ENCODE measurements at regions not wholly inside any gene's neighbourhood (a gene's known extent, or its start where the extent isn't known, plus 50 kb on each side); places are given as distances from the start of the nearest gene placed in this dataset.

DNA sequence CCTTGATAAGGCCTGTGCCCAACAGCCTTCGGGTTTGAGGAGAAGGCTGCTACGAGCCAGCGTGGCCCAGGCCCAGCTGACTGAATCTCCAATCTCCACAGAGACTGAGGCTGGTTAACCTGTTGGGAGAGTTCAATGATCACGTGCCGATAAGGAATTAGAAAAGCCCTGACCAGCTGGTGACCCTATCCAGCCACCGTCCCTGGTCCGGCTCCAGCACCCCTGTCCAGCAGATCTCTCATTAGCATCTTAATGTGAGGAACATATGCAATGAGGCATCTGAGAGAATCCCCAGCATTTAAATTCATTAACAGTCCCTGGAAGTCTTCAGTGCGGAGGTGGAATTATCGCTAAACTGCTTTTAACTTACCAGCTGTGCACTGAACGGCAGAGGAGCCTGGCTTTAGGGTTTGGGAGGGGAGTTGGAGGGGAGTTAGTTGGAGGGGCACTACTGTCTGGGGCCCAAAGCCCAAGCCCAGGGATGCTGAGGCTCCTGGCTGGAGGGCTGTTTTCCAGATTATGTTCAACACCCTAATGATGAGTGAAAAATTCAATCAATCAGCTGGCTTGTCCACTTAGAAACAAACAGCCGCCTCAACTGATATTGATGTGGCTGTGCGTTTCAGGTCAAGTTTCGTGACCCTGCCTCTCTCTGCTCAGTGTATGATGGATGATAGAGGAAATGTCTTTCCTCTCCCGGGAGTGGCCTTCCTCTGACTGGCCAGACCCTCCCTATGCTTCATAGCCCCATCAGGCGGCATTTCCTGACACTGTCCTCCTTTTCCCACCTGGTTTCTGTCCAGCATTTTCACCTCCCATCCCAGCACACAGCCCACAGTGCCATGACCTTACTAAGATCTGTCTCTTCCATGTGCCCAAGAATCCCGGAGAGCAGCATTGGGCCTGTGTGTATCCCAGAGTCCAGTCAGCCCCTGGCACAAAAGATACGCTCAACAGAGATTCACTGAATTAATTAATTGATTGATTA, 184.5 kb downstream of the CCT6B start:
- Mint-ChIP-seq H3K4me3 (no peak overlapping the region), H3K9me3 (no peaks in the 10 kb centered on the region), H3K27ac (no peak overlapping the region), H3K36me3 (no peaks in the 10 kb centered on the region), H3K4me1 (no peaks in the 10 kb centered on the region), H3K27me3 (peaks cover 34 to 36% of the 10 kb centered on the region in 2 donors)
- DNase-seq, result no peak
- ATAC-seq (replicated peaks), result no peak

GRCh38 chr17:34773036-34773435, 188.2 kb downstream of the CCT6B start:
- no peaks in the 10 kb centered on the region for H3K36me3 Mint-ChIP-seq
- peaks cover 21 to 35% of the 10 kb centered on the region in 2 donors for H3K27me3 Mint-ChIP-seq
- ATAC-seq (replicated peaks), result no peak
- no peak overlapping the region for H3K4me3 Mint-ChIP-seq
- no peak for DNase-seq
- no peak overlapping the region for H3K27ac Mint-ChIP-seq
- H3K9me3 Mint-ChIP-seq, result no peaks in the 10 kb centered on the region
- peaks cover 0 to 2% of the 10 kb centered on the region in 2 donors for H3K4me1 Mint-ChIP-seq

GRCh38 chr17:34771891-34772290, 189.4 kb downstream of the CCT6B start:
- H3K27me3 Mint-ChIP-seq, result peaks cover 16 to 31% of the 10 kb centered on the region in 2 donors
- no peak overlapping the region for H3K4me3 Mint-ChIP-seq
- peaks cover 0 to 2% of the 10 kb centered on the region in 2 donors for H3K4me1 Mint-ChIP-seq
- DNase-seq, result no peak
- no peak for ATAC-seq (replicated peaks)
- no peaks in the 10 kb centered on the region for H3K36me3 Mint-ChIP-seq
- H3K9me3 Mint-ChIP-seq, result no peaks in the 10 kb centered on the region
- no peak overlapping the region for H3K27ac Mint-ChIP-seq

- Mint-ChIP-seq H3K27me3 (peaks cover 15 to 29% of the 10 kb centered on the region in 2 donors), H3K4me1 (peaks cover 0 to 2% of the 10 kb centered on the region in 2 donors), H3K4me3 (no peak overlapping the region), H3K9me3 (no peaks in the 10 kb centered on the region), H3K27ac (no peak overlapping the region), H3K36me3 (no peaks in the 10 kb centered on the region)
- no peak for ATAC-seq (replicated peaks)
- DNase-seq, result no peak
Observed at GRCh38 chr17:34770586-34770985, 190.7 kb downstream of the CCT6B start.

DNA sequence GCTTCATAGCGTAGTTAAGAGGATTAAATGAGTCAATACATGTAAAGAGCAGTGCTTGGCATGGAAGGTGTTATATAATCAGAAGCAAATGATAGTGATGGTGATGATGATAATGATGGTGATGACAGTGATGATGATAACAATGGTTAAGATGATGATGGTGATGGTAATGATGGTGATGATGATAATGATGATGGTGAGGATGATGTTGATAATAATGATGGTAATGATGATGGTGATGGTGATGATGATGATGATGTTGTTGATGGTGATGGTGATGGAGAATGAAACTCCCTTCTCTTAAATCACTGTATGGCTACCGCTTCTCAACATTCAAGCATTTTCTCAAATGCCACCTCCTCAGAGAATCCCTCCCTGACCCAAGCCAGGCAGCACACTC, 190.5 kb downstream of the TMEM132E start:
- no peak for ATAC-seq (replicated peaks)
- Mint-ChIP-seq H3K4me1 (peaks cover 0 to 2% of the 10 kb centered on the region in 2 donors), H3K27ac (no peak overlapping the region), H3K36me3 (no peaks in the 10 kb centered on the region), H3K9me3 (no peaks in the 10 kb centered on the region), H3K4me3 (no peak overlapping the region), H3K27me3 (peaks cover 10 to 28% of the 10 kb centered on the region in 2 donors)
- DNase-seq, result no peak

GRCh38 chr17:34769049-34769448, 189.7 kb downstream of the TMEM132E start:
- Mint-ChIP-seq H3K36me3 (no peaks in the 10 kb centered on the region), H3K4me3 (no peak overlapping the region), H3K27ac (no peak overlapping the region), H3K4me1 (peaks cover 0 to 2% of the 10 kb centered on the region in 2 donors), H3K27me3 (peaks cover 8 to 30% of the 10 kb centered on the region in 2 donors), H3K9me3 (no peaks in the 10 kb centered on the region)
- ATAC-seq (replicated peaks), result no peak
- DNase-seq, result no peak

GRCh38 chr17:34765291-34765690, 185.9 kb downstream of the TMEM132E start:
- DNase-seq (no peak), ATAC-seq (replicated peaks) (no peak)
- Mint-ChIP-seq H3K9me3 (no peaks in the 10 kb centered on the region), H3K4me3 (no peak overlapping the region), H3K27me3 (peaks cover 15 to 41% of the 10 kb centered on the region in 2 donors), H3K27ac (no peak overlapping the region), H3K36me3 (no peaks in the 10 kb centered on the region), H3K4me1 (peaks cover 0 to 2% of the 10 kb centered on the region in 2 donors)

DNA sequence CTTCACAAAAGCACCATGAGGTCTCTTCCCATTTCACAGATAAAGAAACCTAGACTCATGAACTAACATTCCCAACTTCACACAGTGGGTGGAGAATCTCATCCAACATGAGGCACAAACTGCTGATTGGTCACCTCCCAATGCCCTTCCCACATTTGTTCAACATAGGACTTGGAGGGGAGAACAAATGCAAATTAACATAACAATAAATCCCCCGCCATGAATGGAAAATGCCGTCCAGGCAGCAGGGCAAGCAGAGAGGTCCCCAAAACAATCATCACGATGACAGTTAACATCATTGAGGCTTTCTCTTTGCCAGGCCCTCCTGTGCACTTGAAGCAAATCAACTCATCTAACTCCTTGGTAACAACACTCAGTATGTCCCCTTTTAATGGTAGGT, 185.3 kb downstream of the TMEM132E start:
- H3K27me3 Mint-ChIP-seq, result peaks cover 15 to 38% of the 10 kb centered on the region in 2 donors
- DNase-seq, result no peak
- H3K4me3 Mint-ChIP-seq, result no peak overlapping the region
- no peak overlapping the region for H3K27ac Mint-ChIP-seq
- ATAC-seq (replicated peaks), result no peak
- H3K36me3 Mint-ChIP-seq, result no peaks in the 10 kb centered on the region
- H3K4me1 Mint-ChIP-seq, result peaks cover 0 to 2% of the 10 kb centered on the region in 2 donors
- H3K9me3 Mint-ChIP-seq, result no peaks in the 10 kb centered on the region

DNA sequence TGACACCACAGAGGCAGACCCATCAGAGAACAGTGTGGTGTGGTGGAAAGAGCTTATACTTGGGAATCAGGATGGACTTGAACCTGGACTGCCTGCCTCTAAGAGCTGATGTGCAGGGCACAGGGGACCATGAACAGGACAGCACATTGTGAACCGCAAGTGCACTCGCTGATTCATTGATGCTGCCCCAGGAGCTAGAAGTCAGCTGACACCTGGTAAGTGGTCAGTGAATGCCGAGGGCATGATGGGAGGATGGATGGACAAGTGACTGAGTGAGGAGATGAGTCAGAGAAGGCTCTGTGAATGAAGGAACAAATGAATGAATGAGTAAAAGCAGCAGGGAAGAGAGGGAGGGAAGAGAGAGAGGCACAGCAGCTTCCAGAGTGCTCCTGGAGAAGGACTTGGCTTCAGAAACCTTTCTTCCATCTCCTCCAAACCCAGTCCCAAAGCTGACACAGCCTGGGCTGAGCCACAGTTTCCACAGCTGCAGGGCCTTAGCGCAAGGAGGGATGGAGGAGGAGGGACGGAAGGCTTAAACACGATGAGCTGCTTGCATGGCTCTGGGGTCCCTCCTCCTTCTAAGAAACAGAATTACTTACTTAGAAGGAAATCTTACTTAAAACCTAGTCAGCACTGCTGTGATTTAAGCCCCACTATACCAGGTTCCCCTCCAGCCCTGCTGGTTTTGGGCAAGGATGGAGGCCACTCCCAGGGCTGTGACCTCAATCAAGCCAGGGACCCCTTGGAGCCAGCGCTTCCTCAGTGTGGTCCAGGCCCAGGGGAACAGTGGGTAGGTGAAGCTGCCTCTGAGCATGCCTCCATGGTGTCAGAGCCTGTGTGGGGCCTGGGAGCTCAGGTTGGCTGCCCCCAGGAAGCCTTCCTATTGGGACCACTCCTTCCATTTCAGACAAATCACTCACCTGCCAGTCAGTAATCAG, 184.6 kb downstream of the TMEM132E start:
- DNase-seq (no peak), ATAC-seq (replicated peaks) (no peak)
- H3K4me1 Mint-ChIP-seq, result peaks cover 0 to 2% of the 10 kb centered on the region in 2 donors
- no peak overlapping the region for H3K4me3 Mint-ChIP-seq
- peaks cover 15 to 37% of the 10 kb centered on the region in 2 donors for H3K27me3 Mint-ChIP-seq
- H3K9me3 Mint-ChIP-seq, result no peaks in the 10 kb centered on the region
- no peaks in the 10 kb centered on the region for H3K36me3 Mint-ChIP-seq
- no peak overlapping the region for H3K27ac Mint-ChIP-seq

DNA sequence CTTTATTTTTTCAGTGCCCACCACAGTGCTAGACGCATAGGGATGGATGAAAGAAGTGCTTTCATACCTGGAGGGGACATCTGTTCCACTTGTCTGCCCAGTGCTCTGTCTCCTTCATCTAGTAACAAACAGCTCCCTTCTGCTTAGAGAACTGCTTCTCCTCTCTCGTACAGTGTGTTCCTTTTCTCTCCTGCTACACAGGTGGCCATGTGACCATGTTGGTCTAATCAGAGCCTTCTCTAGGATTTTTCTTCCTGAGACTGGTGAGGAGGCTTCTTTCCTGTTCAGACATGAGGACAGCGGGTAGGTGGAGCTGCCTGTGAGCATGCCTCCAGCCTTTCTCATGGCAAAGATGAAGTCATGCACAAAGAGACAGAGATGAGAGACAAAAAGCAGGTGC, 182.7 kb downstream of the TMEM132E start:
- no peak overlapping the region for H3K27ac Mint-ChIP-seq
- DNase-seq (no peak), ATAC-seq (replicated peaks) (no peak)
- H3K9me3 Mint-ChIP-seq, result no peaks in the 10 kb centered on the region
- H3K27me3 Mint-ChIP-seq, result peaks cover 13 to 41% of the 10 kb centered on the region in 2 donors
- no peaks in the 10 kb centered on the region for H3K4me1 Mint-ChIP-seq
- no peaks in the 10 kb centered on the region for H3K36me3 Mint-ChIP-seq
- H3K4me3 Mint-ChIP-seq, result no peak overlapping the region

- H3K27ac Mint-ChIP-seq, result no peak overlapping the region
- no peaks in the 10 kb centered on the region for H3K36me3 Mint-ChIP-seq
- H3K27me3 Mint-ChIP-seq, result peaks cover 13 to 41% of the 10 kb centered on the region in 2 donors
- DNase-seq, result no peak
- H3K4me3 Mint-ChIP-seq, result no peak overlapping the region
- H3K4me1 Mint-ChIP-seq, result no peaks in the 10 kb centered on the region
- no peaks in the 10 kb centered on the region for H3K9me3 Mint-ChIP-seq
- no peak for ATAC-seq (replicated peaks)
Observed at GRCh38 chr17:34761646-34762045, 182.3 kb downstream of the TMEM132E start.

- H3K4me3 Mint-ChIP-seq, result no peak overlapping the region
- H3K27ac Mint-ChIP-seq, result no peak overlapping the region
- DNase-seq (no peak), ATAC-seq (replicated peaks) (no peak)
- H3K4me1 Mint-ChIP-seq, result no peaks in the 10 kb centered on the region
- no peaks in the 10 kb centered on the region for H3K36me3 Mint-ChIP-seq
- H3K27me3 Mint-ChIP-seq, result peaks cover 17 to 40% of the 10 kb centered on the region in 2 donors
- H3K9me3 Mint-ChIP-seq, result no peaks in the 10 kb centered on the region
Observed at GRCh38 chr17:34760931-34761495, 181.6 kb downstream of the TMEM132E start.

DNA sequence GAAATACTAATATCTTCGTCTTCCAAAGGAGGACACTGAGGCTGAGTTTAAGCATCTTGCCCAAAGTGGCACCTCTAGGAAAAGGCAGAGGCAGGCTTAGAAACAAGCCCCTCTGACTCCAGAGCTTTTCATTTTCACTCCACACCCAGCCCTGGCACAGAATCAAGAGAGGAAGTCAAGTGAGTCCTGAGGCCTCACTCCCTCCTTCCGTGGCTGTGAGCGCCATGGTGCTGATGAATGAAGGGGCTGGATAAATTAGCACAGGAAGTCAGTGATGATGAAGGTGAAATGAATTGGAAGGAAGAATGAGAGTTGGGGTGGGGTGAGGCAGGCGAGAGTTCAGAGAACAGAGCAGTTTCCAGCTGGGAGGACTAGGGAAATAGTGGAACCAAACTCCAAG, 179.3 kb downstream of the TMEM132E start:
- Mint-ChIP-seq H3K4me3 (no peak overlapping the region), H3K9me3 (no peaks in the 10 kb centered on the region), H3K27ac (no peak overlapping the region), H3K36me3 (no peaks in the 10 kb centered on the region), H3K4me1 (no peaks in the 10 kb centered on the region), H3K27me3 (peaks cover 32 to 50% of the 10 kb centered on the region in 2 donors)
- DNase-seq (no peak), ATAC-seq (replicated peaks) (no peak)

DNA sequence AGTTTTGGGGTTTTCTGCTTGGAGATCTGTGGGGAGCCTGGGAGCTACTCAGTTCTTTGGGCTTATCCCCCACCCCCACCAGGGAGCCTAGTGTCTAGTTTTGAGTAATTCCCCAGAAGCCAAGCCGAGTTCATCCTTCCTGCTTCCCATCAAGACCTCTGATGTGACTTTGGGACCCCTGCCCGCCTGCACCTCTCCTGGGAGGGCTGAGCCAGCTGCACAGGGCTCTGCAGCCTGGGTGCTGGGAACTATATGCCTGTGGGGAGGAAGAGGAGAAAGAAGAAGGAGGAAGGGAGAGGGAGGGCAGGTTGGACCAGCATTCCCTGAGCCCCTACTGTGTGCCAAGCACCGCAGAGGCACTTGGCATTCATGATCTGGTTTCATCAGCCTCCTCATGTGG, 178.9 kb downstream of the TMEM132E start:
- Mint-ChIP-seq H3K9me3 (no peaks in the 10 kb centered on the region), H3K36me3 (no peaks in the 10 kb centered on the region), H3K4me3 (no peak overlapping the region), H3K4me1 (no peaks in the 10 kb centered on the region), H3K27ac (no peak overlapping the region), H3K27me3 (peaks cover 35 to 46% of the 10 kb centered on the region in 2 donors)
- no peak for ATAC-seq (replicated peaks)
- DNase-seq, result no peak
